Cardiac fibroblast (primary cell): ENCODE measurements at regions not wholly inside any gene's neighbourhood (a gene's known extent, or its start where the extent isn't known, plus 50 kb on each side); places are given as distances from the start of the nearest gene placed in this dataset.

Experiments
- DNase-seq, 2 donors: peaks; one replicate each; pipeline versions ENCODE4 v3.0.0 to v3.0.0-alpha.2; 2010; ENCODE audit warnings: low read depth in 2 of 2
- H3K4me3 ChIP-seq, 2 donors: replicated peaks in 1 of 2; 1 replicate in 1 of 2; 2 replicates in 1 of 2; pipeline ENCODE4 v1.5.1; 2011; ENCODE audit warnings: low read depth in 2 of 2, low read length in 2 of 2, mild to moderate bottlenecking in 2 of 2, moderate library complexity in 1 of 2
- CTCF ChIP-seq: IDR thresholded peaks from one replicate; pipeline ENCODE4 v1.5.1; 2011; ENCODE audit warnings: low read depth, mild to moderate bottlenecking, low read length, inconsistent platforms

DNA sequence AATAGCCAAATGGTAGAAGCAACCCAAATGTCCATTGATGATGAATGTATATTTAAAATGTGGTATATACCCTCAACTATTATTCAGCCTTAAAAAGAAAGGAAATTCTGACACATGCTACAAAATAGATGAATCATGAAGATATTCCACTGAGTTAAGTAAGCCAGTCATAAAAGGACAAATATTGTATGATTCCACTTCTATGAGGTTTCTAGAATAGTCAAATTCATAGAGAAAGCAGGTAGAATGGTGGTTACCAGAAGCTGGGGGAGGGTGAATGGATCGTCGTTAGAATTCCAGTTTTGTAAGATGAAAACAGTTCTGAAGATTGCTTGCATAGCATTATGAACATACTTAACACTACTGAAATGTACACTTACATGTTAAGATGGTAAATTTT lies 214.3 kb upstream of the MYLIP start:
- no peak for DNase-seq
- no peak overlapping the region for H3K4me3 ChIP-seq
- TF ChIP-seq CTCF: no peak

DNA sequence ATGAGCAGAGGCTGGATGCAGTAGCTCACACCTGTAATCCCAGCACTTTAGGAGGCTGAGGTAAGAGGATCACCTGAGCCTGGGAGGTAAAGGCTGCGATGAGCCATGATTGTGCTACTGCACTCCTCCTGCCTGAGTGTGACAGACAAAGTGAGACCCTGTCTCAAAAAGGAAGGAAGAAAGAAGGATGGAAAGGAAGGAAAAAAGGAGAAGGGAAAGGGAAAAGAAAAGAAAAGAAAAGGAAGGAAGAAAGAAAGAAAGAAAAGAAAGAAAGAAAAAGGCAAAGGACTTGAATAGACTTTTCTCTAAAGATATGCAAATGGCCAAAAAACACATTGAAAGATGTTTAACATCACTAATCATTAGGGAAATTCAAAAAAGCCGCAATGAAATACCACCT lies 215.3 kb upstream of the MYLIP start:
- H3K4me3 ChIP-seq: no peak overlapping the region
- DNase-seq: no peak
- no peak for TF ChIP-seq CTCF

GRCh38 chr6:15912505-15913400 lies 216.1 kb upstream of the MYLIP start:
- no peak overlapping the region for H3K4me3 ChIP-seq
- no peak for DNase-seq
- no peak for TF ChIP-seq CTCF

GRCh38 chr6:15911753-15912504 lies 217.0 kb upstream of the MYLIP start:
- no peak for TF ChIP-seq CTCF
- H3K4me3 ChIP-seq: no peak overlapping the region
- DNase-seq: no peak

DNA sequence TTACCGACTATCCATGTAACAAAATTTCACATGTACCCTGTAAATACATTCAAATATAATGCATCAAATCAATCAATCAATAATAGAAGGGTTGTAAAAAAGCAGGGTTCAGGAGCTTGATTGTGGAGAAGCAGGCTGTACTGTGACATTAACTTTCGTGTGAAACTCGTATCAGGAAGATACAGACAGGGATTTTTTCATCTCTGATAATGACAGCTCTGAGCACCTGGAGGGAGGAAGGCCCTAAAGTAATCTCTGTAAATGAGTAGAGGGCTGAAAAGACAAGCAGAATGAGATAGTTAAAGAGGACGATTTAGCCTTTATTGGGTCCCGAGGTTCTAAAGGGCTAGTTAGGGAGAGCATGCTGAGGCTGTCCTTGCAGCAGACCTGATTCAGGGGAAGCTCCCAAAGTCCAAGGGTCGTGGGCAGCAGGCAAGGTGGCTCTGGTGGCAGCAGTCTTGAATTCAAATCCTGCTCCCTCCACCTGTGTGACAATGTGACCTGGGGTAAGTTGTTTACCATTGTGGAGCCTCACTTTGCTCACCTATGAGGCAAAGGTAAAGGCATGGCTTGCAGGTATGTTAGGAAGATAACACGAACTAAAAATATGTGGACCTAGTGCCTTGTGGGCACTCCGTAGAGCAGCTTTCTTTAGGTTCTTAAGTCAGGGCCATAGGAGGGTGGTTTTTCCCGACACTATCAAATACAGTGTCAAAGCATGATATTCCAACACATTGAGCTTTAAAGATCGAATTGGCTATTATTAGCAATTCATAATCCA lies 219.4 kb upstream of the MYLIP start:
- no peak for DNase-seq

More for the DNA sequence above, 219.4 kb upstream of the MYLIP start:
- no peak for TF ChIP-seq CTCF
- no peak overlapping the region for H3K4me3 ChIP-seq
